ENCODE measurements at regions not wholly inside any gene's neighbourhood (a gene's known extent, or its start where the extent isn't known, plus 50 kb on each side); places are given as distances from the start of the nearest gene placed in this dataset.

DNA sequence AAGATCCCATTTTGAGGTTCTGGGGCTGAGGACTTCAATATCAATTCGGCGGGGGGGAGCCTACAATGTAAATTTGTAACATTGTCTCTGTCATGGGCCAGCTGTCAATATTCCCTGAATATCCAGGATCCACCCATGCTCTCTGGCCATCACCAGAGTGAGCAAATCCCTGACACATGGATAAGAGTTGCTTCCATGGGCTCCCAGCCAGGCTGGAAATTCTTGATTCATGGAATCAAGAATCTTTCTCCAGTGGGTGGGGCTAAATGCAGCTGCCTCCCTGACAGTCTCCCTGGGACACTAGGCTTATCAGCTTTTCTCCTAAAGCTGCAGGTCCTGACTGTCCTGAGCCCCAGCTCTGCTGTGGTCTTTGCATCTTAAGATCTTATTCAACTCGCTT, 86.9 kb upstream of the IGLL5 start:
- H3K4me3 Mint-ChIP-seq, result no peak overlapping the region
- 100% methylated on average over 1 of the region's 3 CpGs for WGBS (ENCODE audit: insufficient coverage)
- Histone ChIP-seq H2AFZ (ENCODE audit: insufficient read depth, low read depth, low read length, poor library complexity, severe bottlenecking) (no peak overlapping the region), H3K9me3 (ENCODE audit: control extremely low read depth in 1 of 3, control insufficient read depth in 2 of 3, insufficient read depth in 1 of 3, low read length in 2 of 3) (peaks cover 0 to 34% (median 4%) of the 10 kb centered on the region in 3 donors), H3K9ac (ENCODE audit: low read length) (no peak overlapping the region), H3K36me3 (replicated peaks in 1 of 2; ENCODE audit: control extremely low read depth in 1 of 2, control insufficient read depth in 1 of 2, extremely low read depth in 1 of 2, insufficient read depth in 2 of 2, low read length in 1 of 2) (no peaks in the 10 kb centered on the region), H3K4me2 (replicated peaks; ENCODE audit: low read depth, low read length, poor library complexity, severe bottlenecking) (no peak overlapping the region), H3K27me3 (replicated peaks in 1 of 4; ENCODE audit: control extremely low read depth in 1 of 4, control insufficient read depth in 3 of 4, insufficient read depth in 4 of 4, low read length in 3 of 4) (peaks cover 0 to 7% (median 1%) of the 10 kb centered on the region in 4 experiments), H3K27ac (ENCODE audit: low read length in 2 of 2) (no peak overlapping the region), H4K20me1 (ENCODE audit: control insufficient read depth, insufficient read depth, low read length, poor library complexity, severe bottlenecking) (no peaks in the 10 kb centered on the region), H3K4me3 (ENCODE audit: control extremely low read depth in 1 of 5, extremely low read depth in 1 of 5, insufficient read depth in 1 of 5, low read depth in 2 of 5, low read length in 4 of 5) (no peak overlapping the region), H3K79me2 (ENCODE audit: control insufficient read depth, insufficient read depth, low read length) (no peaks in the 10 kb centered on the region), H3K4me1 (ENCODE audit: control insufficient read depth in 2 of 2, insufficient read depth in 2 of 2, low read length in 2 of 2) (peaks cover 6 to 7% of the 10 kb centered on the region in 2 donors)
- ChIA-PET POLR2A (no interaction called here), CTCF (interaction anchor here (1.3 to 3.1 kb wide), 3 partner anchors 9 to 155 kb away, joined by 4 to 18 read pairs (median 7); no protein-coding TSS in a partner anchor)
- H3K9me3 Mint-ChIP-seq (ENCODE audit: insufficient read depth), result no peaks in the 10 kb centered on the region
- peaks cover 16% of the 10 kb centered on the region for H3K27me3 Mint-ChIP-seq
- intact Hi-C loops (cut with micrococcal nuclease), result no loop called here
- no peak overlapping the region for H3K27ac Mint-ChIP-seq
- no peak for DNase-seq
- peaks cover 21% of the 10 kb centered on the region for H3K4me1 Mint-ChIP-seq
- no peak for TF ChIP-seq EZH2 (IDR thresholded peaks at IDR 0.05; ENCODE audit: borderline replicate concordance, insufficient read depth, low read depth, low read length, poor library complexity, severe bottlenecking)
- TF ChIP-seq, protein P1, sequence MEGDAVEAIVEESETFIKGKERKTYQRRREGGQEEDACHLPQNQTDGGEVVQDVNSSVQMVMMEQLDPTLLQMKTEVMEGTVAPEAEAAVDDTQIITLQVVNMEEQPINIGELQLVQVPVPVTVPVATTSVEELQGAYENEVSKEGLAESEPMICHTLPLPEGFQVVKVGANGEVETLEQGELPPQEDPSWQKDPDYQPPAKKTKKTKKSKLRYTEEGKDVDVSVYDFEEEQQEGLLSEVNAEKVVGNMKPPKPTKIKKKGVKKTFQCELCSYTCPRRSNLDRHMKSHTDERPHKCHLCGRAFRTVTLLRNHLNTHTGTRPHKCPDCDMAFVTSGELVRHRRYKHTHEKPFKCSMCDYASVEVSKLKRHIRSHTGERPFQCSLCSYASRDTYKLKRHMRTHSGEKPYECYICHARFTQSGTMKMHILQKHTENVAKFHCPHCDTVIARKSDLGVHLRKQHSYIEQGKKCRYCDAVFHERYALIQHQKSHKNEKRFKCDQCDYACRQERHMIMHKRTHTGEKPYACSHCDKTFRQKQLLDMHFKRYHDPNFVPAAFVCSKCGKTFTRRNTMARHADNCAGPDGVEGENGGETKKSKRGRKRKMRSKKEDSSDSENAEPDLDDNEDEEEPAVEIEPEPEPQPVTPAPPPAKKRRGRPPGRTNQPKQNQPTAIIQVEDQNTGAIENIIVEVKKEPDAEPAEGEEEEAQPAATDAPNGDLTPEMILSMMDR (IDR thresholded peaks at IDR 0.05), result no peak
- ATAC-seq (ENCODE audit: low read depth), result no peak

DNA sequence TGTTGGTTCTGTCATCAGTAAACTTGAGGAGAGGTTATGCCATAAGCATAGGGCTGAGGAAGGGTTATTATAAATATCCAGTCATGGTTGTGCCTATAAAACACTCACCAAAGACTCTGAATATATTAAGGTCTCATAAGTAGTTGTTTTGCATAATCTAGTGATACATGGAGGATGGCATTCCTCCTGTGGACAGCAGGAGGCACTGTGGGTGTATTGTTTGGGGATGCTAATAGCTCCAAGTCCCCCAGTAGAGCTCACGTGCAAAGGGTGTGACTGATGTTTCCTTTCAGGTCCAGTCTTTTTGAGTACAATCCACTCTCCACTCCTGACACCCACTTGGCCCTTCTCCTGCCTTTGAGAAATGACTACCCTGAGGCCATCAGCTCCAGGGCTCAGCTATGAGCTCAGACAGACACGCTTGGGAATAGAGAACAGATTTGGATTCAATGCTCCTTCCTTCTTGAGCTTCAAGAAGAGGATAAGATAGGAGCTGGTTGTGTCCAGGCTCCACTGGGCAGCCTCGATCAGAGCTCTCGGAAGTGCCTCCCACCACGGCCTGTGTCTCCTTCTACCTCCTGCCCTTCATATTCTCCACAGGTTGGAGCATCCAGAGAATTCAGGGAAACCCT, 85.2 kb upstream of the IGLL5 start:
- peaks cover 14% of the 10 kb centered on the region for H3K4me1 Mint-ChIP-seq

More for the DNA sequence above, 85.2 kb upstream of the IGLL5 start:
- TF ChIP-seq EZH2 (IDR thresholded peaks at IDR 0.05; ENCODE audit: borderline replicate concordance, insufficient read depth, low read depth, low read length, poor library complexity, severe bottlenecking), result no peak
- TF ChIP-seq, protein P1 (IDR thresholded peaks at IDR 0.05), result peak; percentile 41
- intact Hi-C loops (cut with micrococcal nuclease), result no loop called here
- H3K9ac ChIP-seq (ENCODE audit: low read length), result no peak overlapping the region
- Mint-ChIP-seq H3K27me3 (peaks cover 21% of the 10 kb centered on the region), H3K27ac (no peak overlapping the region), H3K4me3 (no peak overlapping the region), H3K9me3 (ENCODE audit: insufficient read depth) (no peaks in the 10 kb centered on the region)
- CTCF ChIA-PET, result interaction anchor here (0.8 to 3.1 kb wide), 5 partner anchors 11 to 153 kb away, joined by 3 to 18 read pairs (median 4); no protein-coding TSS in a partner anchor
- peaks cover 6 to 7% of the 10 kb centered on the region in 2 donors for H3K4me1 ChIP-seq (ENCODE audit: control insufficient read depth in 2 of 2, insufficient read depth in 2 of 2, low read length in 2 of 2)
- WGBS (ENCODE audit: insufficient coverage), result 100% methylated on average over 4 of the region's 5 CpGs
- no peak overlapping the region for H3K4me2 ChIP-seq (replicated peaks; ENCODE audit: low read depth, low read length, poor library complexity, severe bottlenecking)
- H4K20me1 ChIP-seq (ENCODE audit: control insufficient read depth, insufficient read depth, low read length, poor library complexity, severe bottlenecking), result no peaks in the 10 kb centered on the region
- H3K79me2 ChIP-seq (ENCODE audit: control insufficient read depth, insufficient read depth, low read length), result no peaks in the 10 kb centered on the region
- no peak for ATAC-seq (ENCODE audit: low read depth)
- POLR2A ChIA-PET, result no interaction called here
- no peak overlapping the region for H2AFZ ChIP-seq (ENCODE audit: insufficient read depth, low read depth, low read length, poor library complexity, severe bottlenecking)
- H3K27ac ChIP-seq (ENCODE audit: low read length in 2 of 2), result no peak overlapping the region
- no peak for DNase-seq
- H3K36me3 ChIP-seq (replicated peaks in 1 of 2; ENCODE audit: control extremely low read depth in 1 of 2, control insufficient read depth in 1 of 2, extremely low read depth in 1 of 2, insufficient read depth in 2 of 2, low read length in 1 of 2), result no peaks in the 10 kb centered on the region
- H3K27me3 ChIP-seq (replicated peaks in 1 of 4; ENCODE audit: control extremely low read depth in 1 of 4, control insufficient read depth in 3 of 4, insufficient read depth in 4 of 4, low read length in 3 of 4), result peaks cover 0 to 7% (median 1%) of the 10 kb centered on the region in 4 experiments
- peaks cover 0 to 30% (median under 1%) of the 10 kb centered on the region in 3 donors for H3K9me3 ChIP-seq (ENCODE audit: control extremely low read depth in 1 of 3, control insufficient read depth in 2 of 3, insufficient read depth in 1 of 3, low read length in 2 of 3)
- no peak overlapping the region for H3K4me3 ChIP-seq (ENCODE audit: control extremely low read depth in 1 of 5, extremely low read depth in 1 of 5, insufficient read depth in 1 of 5, low read depth in 2 of 5, low read length in 4 of 5)
